AG04450 (cell line): ENCODE measurements at regions not wholly inside any gene's neighbourhood (a gene's known extent, or its start where the extent isn't known, plus 50 kb on each side); places are given as distances from the start of the nearest gene placed in this dataset.

Experiments used
- CTCF ChIA-PET: fragments of 300-600, 350-600 bp; formaldehyde crosslinking; extraction: SDS; loops from one replicate; lab custom pipeline; 2022; ENCODE audit warnings: antibody characterized with exemption, inconsistent platforms; lab: Charles Lee
- POLR2A ChIA-PET: fragments of 350-600 bp; formaldehyde crosslinking; extraction: SDS; loops from one replicate; lab custom pipeline; 2021; ENCODE audit warnings: antibody characterized with exemption, inconsistent platforms; lab: Yijun Ruan, JAX
- DNase-seq: peaks from one replicate; pipeline ENCODE4 v3.0.0-alpha.2; 2011; ENCODE audit warnings: low read depth, low spot score
- H3K27ac ChIP-seq: one replicate; pipeline ENCODE4 v1.5.1; 2012; ENCODE audit warnings: low read depth, low read length, control low read depth
- H3K27me3 ChIP-seq: one replicate; pipeline ENCODE4 v1.6.0; 2012; ENCODE audit warnings: low read length; ENCODE audit not compliant: control insufficient read depth, insufficient read depth
- H3K4me3 ChIP-seq: 2 replicates; pipeline ENCODE4 v1.5.1; 2011; ENCODE audit warnings: mild to moderate bottlenecking, low read depth, low read length, control low read depth
- H3K9me3 ChIP-seq: 2 replicates; pipeline ENCODE4 v1.5.1; 2012; ENCODE audit warnings: low read length; ENCODE audit not compliant: control insufficient read depth, insufficient read depth
- CTCF ChIP-seq: IDR thresholded peaks from 2 replicates; pipeline ENCODE4 v1.5.1; 2011; ENCODE audit warnings: low read depth, low read length, control low read depth, inconsistent platforms

GRCh38 chr1:4215391-4215790 is 315.3 kb upstream of the C1orf174 start:
- TF ChIP-seq CTCF: no peak
- ChIA-PET CTCF (no interaction called here), POLR2A (no interaction called here)

GRCh38 chr1:4216231-4216630 is 316.2 kb upstream of the C1orf174 start:
- CTCF ChIA-PET: no interaction called here
- no peak for TF ChIP-seq CTCF
- Histone ChIP-seq H3K9me3 (peaks cover 83% of the 10 kb centered on the region), H3K27ac (no peak overlapping the region), H3K4me3 (no peak overlapping the region), H3K27me3 (no peaks in the 10 kb centered on the region)
- no peak for DNase-seq
- POLR2A ChIA-PET: no interaction called here

More at GRCh38 chr1:4215391-4215790, 315.3 kb upstream of the C1orf174 start:
- H3K27me3 ChIP-seq: no peaks in the 10 kb centered on the region
- no peak overlapping the region for H3K27ac ChIP-seq
- no peak for DNase-seq
- no peak overlapping the region for H3K4me3 ChIP-seq
- peaks cover 76% of the 10 kb centered on the region for H3K9me3 ChIP-seq

- Histone ChIP-seq H3K4me3 (no peak overlapping the region), H3K27ac (no peak overlapping the region), H3K27me3 (no peaks in the 10 kb centered on the region), H3K9me3 (peaks cover 85% of the 10 kb centered on the region)
- ChIA-PET CTCF (no interaction called here), POLR2A (no interaction called here)
- DNase-seq: no peak
- no peak for TF ChIP-seq CTCF
Observed at GRCh38 chr1:4218619-4219018, 318.5 kb upstream of the C1orf174 start.

GRCh38 chr1:4219111-4219510 is 319.0 kb upstream of the C1orf174 start:
- POLR2A ChIA-PET: no interaction called here
- no peak for DNase-seq
- Histone ChIP-seq H3K27me3 (no peaks in the 10 kb centered on the region), H3K4me3 (no peak overlapping the region), H3K9me3 (peaks cover 82% of the 10 kb centered on the region), H3K27ac (no peak overlapping the region)
- TF ChIP-seq CTCF: no peak
- CTCF ChIA-PET: no interaction called here

- CTCF ChIA-PET: no interaction called here
- H3K27me3 ChIP-seq: no peaks in the 10 kb centered on the region
- no peak overlapping the region for H3K27ac ChIP-seq
- POLR2A ChIA-PET: no interaction called here
- no peak for DNase-seq
- H3K9me3 ChIP-seq: peaks cover 85% of the 10 kb centered on the region
- TF ChIP-seq CTCF: no peak
- H3K4me3 ChIP-seq: no peak overlapping the region
Observed at GRCh38 chr1:4219826-4220225, 319.8 kb upstream of the C1orf174 start.
